GM12878 (cell line): ENCODE measurements at regions not wholly inside any gene's neighbourhood (a gene's known extent, or its start where the extent isn't known, plus 50 kb on each side); places are given as distances from the start of the nearest gene placed in this dataset.

Experiments used
- ATAC-seq: fragments of 200-7000 bp; cut with Tn5 transposase; 3 replicates; pipeline ENCODE4 v1.9.1; 2020; ENCODE audit warnings: mild to moderate bottlenecking, moderate library complexity
- BruUV-seq: library from RNA; stranded (reverse); fragments of 400-500 nt; replicated peaks from 2 replicates; lab custom pipeline; 2021; lab: Mats Ljungman, UMichigan
- CTCF ChIA-PET: fragments of 300-600 bp; sonication (Branson Sonifier 250); formaldehyde crosslinking; extraction: SDS; loops from one replicate; lab custom pipeline; 2021; ENCODE audit warnings: inconsistent platforms; lab: Yijun Ruan, JAX
- POLR2A ChIA-PET: fragments of 350-600 bp; formaldehyde crosslinking; extraction: SDS; loops from one replicate; lab custom pipeline; 2021; ENCODE audit warnings: inconsistent platforms; lab: Charles Lee
- RAD21 ChIA-PET: fragments of 300-600 bp; sonication (Branson Sonifier 250); formaldehyde crosslinking; loops from one replicate; lab custom pipeline; 2023; ENCODE audit warnings: antibody characterized with exemption; ENCODE audit not compliant: unreplicated experiment; lab: Charles Lee
- SMC1A ChIA-PET: fragments of 300-600 bp; sonication (Branson Sonifier 250); formaldehyde crosslinking; loops from one replicate; lab custom pipeline; 2023; ENCODE audit not compliant: unreplicated experiment, uncharacterized antibody; lab: Charles Lee
- DNase-seq: peaks from one replicate; pipeline ENCODE4 v3.0.0-alpha.2; 2011; ENCODE audit warnings: low read depth, low spot score
- FAIRE-seq: peaks from 3 replicates; lab custom pipeline; 2011; peaks lifted over from hg19 to GRCh38; lab: Jason Lieb, UNC
- H2AFZ ChIP-seq: 2 replicates; pipeline ENCODE4 v1.6.0; 2011; ENCODE audit warnings: low read depth, low read length, control low read depth; ENCODE audit not compliant: control insufficient read depth
- H3K27ac ChIP-seq: 2 replicates; pipeline ENCODE4 v1.5.1; 2011; ENCODE audit warnings: control low read depth; ENCODE audit not compliant: control insufficient read depth, insufficient read depth
- H3K27me3 ChIP-seq, 2 experiments: replicated peaks in 1 of 2; 2 replicates each; pipeline versions ENCODE4 v1.6.0 to v1.6.1; 2011; ENCODE audit warnings: low read length in 1 of 2; ENCODE audit not compliant: control insufficient read depth in 2 of 2, insufficient read depth in 2 of 2
- H3K36me3 ChIP-seq, 2 experiments: 2 replicates each; pipeline ENCODE4 v1.5.1; 2011; ENCODE audit warnings: low read length in 1 of 2; ENCODE audit not compliant: control insufficient read depth in 2 of 2, insufficient read depth in 2 of 2
- H3K4me1 ChIP-seq: 2 replicates; pipeline ENCODE4 v1.6.1; 2011; ENCODE audit warnings: mild to moderate bottlenecking, low read length, moderate library complexity, mixed read lengths; ENCODE audit not compliant: control insufficient read depth, insufficient read depth
- H3K4me2 ChIP-seq: 2 replicates; pipeline ENCODE4 v1.6.0; 2011; ENCODE audit warnings: control low read depth; ENCODE audit not compliant: control insufficient read depth, insufficient read depth
- H3K4me3 ChIP-seq: fragments of 200-600 bp; sonication (generic); 2 replicates; pipeline ENCODE4 v1.5.1; 2016
- H3K79me2 ChIP-seq: 2 replicates; pipeline ENCODE4 v1.6.0; 2011; ENCODE audit warnings: low read length; ENCODE audit not compliant: control insufficient read depth, insufficient read depth
- H3K9ac ChIP-seq: 2 replicates; pipeline ENCODE4 v1.8.0; 2011; ENCODE audit warnings: low read length, control low read depth, mixed read lengths; ENCODE audit not compliant: control insufficient read depth, insufficient read depth
- H3K9me3 ChIP-seq: replicated peaks from 3 replicates; pipeline ENCODE4 v1.5.1; 2011; ENCODE audit warnings: mild to moderate bottlenecking, low read length; ENCODE audit not compliant: control insufficient read depth, insufficient read depth
- H4K20me1 ChIP-seq: 2 replicates; pipeline ENCODE4 v1.6.0; 2011; ENCODE audit not compliant: control insufficient read depth, insufficient read depth
- BCL11A ChIP-seq: IDR thresholded peaks from 2 replicates; pipeline ENCODE4 v1.6.1; 2011; ENCODE audit warnings: low read depth, low read length
- CBX5 ChIP-seq: sonication (generic); IDR thresholded peaks from 2 replicates; pipeline ENCODE4 v1.6.1; 2016; ENCODE audit warnings: low read depth, moderate library complexity, mild to moderate bottlenecking, inconsistent platforms
- CHD1 ChIP-seq: IDR thresholded peaks from 2 replicates; pipeline ENCODE4 v1.6.1; 2012; ENCODE audit warnings: low read depth, low read length, improper control_type of control experiment
- CHD4 ChIP-seq: fragments of 200-600 bp; sonication (generic); IDR thresholded peaks from 2 replicates; pipeline ENCODE4 v1.6.1; 2016; ENCODE audit warnings: mild to moderate bottlenecking
- CREB1 ChIP-seq: IDR thresholded peaks from 2 replicates; pipeline ENCODE4 v1.6.1; 2012; ENCODE audit warnings: low read depth, mild to moderate bottlenecking, inconsistent platforms
- MXI1 ChIP-seq: fragments of 150-350 bp; IDR thresholded peaks from 2 replicates; pipeline ENCODE4 v1.6.1; 2011; ENCODE audit warnings: low read depth, mild to moderate bottlenecking, inconsistent platforms, low read length, improper control_type of control experiment
- POLR2AphosphoS2 ChIP-seq: IDR thresholded peaks from 2 replicates; pipeline ENCODE4 v1.6.1; 2011; ENCODE audit warnings: low read depth, mild to moderate bottlenecking, low read length, improper control_type of control experiment, moderate library complexity
- RB1 ChIP-seq: fragments of 450-650 bp; formaldehyde crosslinking; IDR thresholded peaks from 2 replicates; pipeline ENCODE4 v1.6.1; 2017; ENCODE audit warnings: mild to moderate bottlenecking, borderline replicate concordance
- SIN3A ChIP-seq: IDR thresholded peaks from 2 replicates; pipeline ENCODE4 v1.6.1; 2012; ENCODE audit warnings: low read depth, low read length, improper control_type of control experiment
- SMAD1 ChIP-seq: fragments of 450-650 bp; IDR thresholded peaks from 2 replicates; pipeline ENCODE4 v1.6.1; 2018; ENCODE audit warnings: mild to moderate bottlenecking, low read depth; ENCODE audit not compliant: partially characterized antibody
- SMARCA5 ChIP-seq: fragments of 450-650 bp; IDR thresholded peaks from 2 replicates; pipeline ENCODE4 v1.6.1; 2017; ENCODE audit warnings: mild to moderate bottlenecking
- STAT1 ChIP-seq: fragments of 450-650 bp; conservative IDR thresholded peaks from 2 replicates; pipeline ENCODE4 v1.6.1; 2014; ENCODE audit warnings: antibody characterized with exemption, mild to moderate bottlenecking
- SUPT20H ChIP-seq: IDR thresholded peaks from 2 replicates; pipeline ENCODE4 v1.6.1; 2011; ENCODE audit warnings: low read depth, mild to moderate bottlenecking, low read length, moderate library complexity, borderline replicate concordance; ENCODE audit not compliant: control insufficient read depth
- SUZ12 ChIP-seq: fragments of 200-600 bp; sonication (generic); IDR thresholded peaks from one replicate; pipeline ENCODE4 v1.6.1; 2018; ENCODE audit warnings: antibody characterized with exemption, mild to moderate bottlenecking; ENCODE audit not compliant: unreplicated experiment
- TARDBP ChIP-seq: IDR thresholded peaks from 2 replicates; pipeline ENCODE4 v1.6.1; 2016; ENCODE audit warnings: borderline replicate concordance
- TBL1XR1 ChIP-seq: IDR thresholded peaks from 2 replicates; pipeline ENCODE4 v1.6.1; 2012; ENCODE audit warnings: low read depth, low read length, improper control_type of control experiment
- ZNF24 ChIP-seq: fragments of 450-650 bp; IDR thresholded peaks from 2 replicates; pipeline ENCODE4 v1.6.1; 2017; ENCODE audit warnings: antibody characterized with exemption, mild to moderate bottlenecking
- WGBS: methylation state at CpG from one replicate; pipeline ENCODE4 v1.1.6; 2016; ENCODE audit warnings: low lambda C conversion rate; ENCODE audit not compliant: insufficient replicate concordance, insufficient coverage; ENCODE audit errors: missing lambda C conversion rate; 5-methylcytosine and 5-hydroxymethylcytosine counted together
- in situ Hi-C: fragments of 300-500 bp; cut with MboI; formaldehyde crosslinking; loops from 9 replicates; pipeline ENCODE4 v1.14.3; 2018; ENCODE audit warnings: mixed read lengths
- intact Hi-C: fragments of 100-400 bp; cut with micrococcal nuclease; formaldehyde crosslinking; loops from one replicate; pipeline ENCODE4 v1.14.2; 2022; ENCODE audit not compliant: unreplicated experiment
- TF ChIP-seq, protein P1 (sequence below): fragments of 450-650 bp; IDR thresholded peaks from 2 replicates; pipeline ENCODE4 v1.6.1; 2017; ENCODE audit warnings: antibody characterized with exemption, mild to moderate bottlenecking, moderate library complexity
- TF ChIP-seq, protein P2 (sequence below): fragments of 450-650 bp; IDR thresholded peaks from 2 replicates; pipeline ENCODE4 v1.6.1; 2017; ENCODE audit warnings: low read depth, mild to moderate bottlenecking, moderate library complexity

DNA sequence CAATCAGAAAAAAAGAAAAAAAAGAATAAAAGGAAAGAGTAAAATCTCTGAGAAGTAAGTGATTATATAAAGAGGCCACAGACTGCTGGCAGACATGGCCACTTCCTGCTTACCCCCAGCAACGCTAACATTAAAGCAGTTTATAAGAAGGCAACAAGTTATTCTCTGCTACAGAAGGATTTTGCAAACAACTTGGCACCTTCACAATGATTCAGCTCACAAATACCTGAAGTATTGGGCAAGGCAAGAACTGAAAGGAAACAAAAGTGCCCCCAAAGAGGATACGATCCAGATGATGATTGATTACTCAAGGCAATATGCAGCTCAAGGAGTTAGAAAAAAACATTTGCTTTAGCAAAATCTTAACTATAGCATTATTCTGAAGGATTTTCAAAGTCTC, 718.8 kb downstream of the KLHL13 start:
- CTCF ChIA-PET: no interaction called here
- WGBS: 3% methylated on average over 2 of the region's 2 CpGs
- no peaks in the 10 kb centered on the region; the same call in 2 of the 3 replicates for H3K9me3 ChIP-seq
- H4K20me1 ChIP-seq: no peaks in the 10 kb centered on the region
- in situ Hi-C loops (no loop called here), intact Hi-C loops (no loop called here)
- no peaks in the 10 kb centered on the region for H3K27me3 ChIP-seq
- no peaks in the 10 kb centered on the region for H3K79me2 ChIP-seq
- no peak for ATAC-seq
- H3K4me1 ChIP-seq: no peaks in the 10 kb centered on the region
- FAIRE-seq: no peak
- H2AFZ ChIP-seq: no peak overlapping the region
- H3K27ac ChIP-seq: no peak overlapping the region
- no peak overlapping the region for H3K4me3 ChIP-seq
- H3K36me3 ChIP-seq: no peaks in the 10 kb centered on the region
- H3K4me2 ChIP-seq: no peak overlapping the region
- SMC1A ChIA-PET: no interaction called here
- no TSS peak for BruUV-seq
- TF ChIP-seq SUZ12 (no peak), POLR2AphosphoS2 (no peak), CHD4 (no peak), SUPT20H (no peak), ZNF24 (no peak), CBX5 (no peak), STAT1 (no peak), CHD1 (no peak), SIN3A (no peak), MXI1 (no peak), TARDBP (no peak), SMARCA5 (no peak), BCL11A (no peak), RB1 (no peak), CREB1 (no peak), SMAD1 (no peak), TBL1XR1 (no peak)
- TF ChIP-seq, protein P1, sequence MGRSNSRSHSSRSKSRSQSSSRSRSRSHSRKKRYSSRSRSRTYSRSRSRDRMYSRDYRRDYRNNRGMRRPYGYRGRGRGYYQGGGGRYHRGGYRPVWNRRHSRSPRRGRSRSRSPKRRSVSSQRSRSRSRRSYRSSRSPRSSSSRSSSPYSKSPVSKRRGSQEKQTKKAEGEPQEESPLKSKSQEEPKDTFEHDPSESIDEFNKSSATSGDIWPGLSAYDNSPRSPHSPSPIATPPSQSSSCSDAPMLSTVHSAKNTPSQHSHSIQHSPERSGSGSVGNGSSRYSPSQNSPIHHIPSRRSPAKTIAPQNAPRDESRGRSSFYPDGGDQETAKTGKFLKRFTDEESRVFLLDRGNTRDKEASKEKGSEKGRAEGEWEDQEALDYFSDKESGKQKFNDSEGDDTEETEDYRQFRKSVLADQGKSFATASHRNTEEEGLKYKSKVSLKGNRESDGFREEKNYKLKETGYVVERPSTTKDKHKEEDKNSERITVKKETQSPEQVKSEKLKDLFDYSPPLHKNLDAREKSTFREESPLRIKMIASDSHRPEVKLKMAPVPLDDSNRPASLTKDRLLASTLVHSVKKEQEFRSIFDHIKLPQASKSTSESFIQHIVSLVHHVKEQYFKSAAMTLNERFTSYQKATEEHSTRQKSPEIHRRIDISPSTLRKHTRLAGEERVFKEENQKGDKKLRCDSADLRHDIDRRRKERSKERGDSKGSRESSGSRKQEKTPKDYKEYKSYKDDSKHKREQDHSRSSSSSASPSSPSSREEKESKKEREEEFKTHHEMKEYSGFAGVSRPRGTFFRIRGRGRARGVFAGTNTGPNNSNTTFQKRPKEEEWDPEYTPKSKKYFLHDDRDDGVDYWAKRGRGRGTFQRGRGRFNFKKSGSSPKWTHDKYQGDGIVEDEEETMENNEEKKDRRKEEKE: no peak
- TF ChIP-seq, protein P2, sequence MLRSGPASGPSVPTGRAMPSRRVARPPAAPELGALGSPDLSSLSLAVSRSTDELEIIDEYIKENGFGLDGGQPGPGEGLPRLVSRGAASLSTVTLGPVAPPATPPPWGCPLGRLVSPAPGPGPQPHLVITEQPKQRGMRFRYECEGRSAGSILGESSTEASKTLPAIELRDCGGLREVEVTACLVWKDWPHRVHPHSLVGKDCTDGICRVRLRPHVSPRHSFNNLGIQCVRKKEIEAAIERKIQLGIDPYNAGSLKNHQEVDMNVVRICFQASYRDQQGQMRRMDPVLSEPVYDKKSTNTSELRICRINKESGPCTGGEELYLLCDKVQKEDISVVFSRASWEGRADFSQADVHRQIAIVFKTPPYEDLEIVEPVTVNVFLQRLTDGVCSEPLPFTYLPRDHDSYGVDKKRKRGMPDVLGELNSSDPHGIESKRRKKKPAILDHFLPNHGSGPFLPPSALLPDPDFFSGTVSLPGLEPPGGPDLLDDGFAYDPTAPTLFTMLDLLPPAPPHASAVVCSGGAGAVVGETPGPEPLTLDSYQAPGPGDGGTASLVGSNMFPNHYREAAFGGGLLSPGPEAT: no peak
- POLR2A ChIA-PET: no interaction called here
- RAD21 ChIA-PET: no interaction called here
- no peak for DNase-seq
- H3K9ac ChIP-seq: no peak overlapping the region
